A549 (cell line): ENCODE measurements at regions not wholly inside any gene's neighbourhood (a gene's known extent, or its start where the extent isn't known, plus 50 kb on each side); places are given as distances from the start of the nearest gene placed in this dataset.

Experiments used
- CEBPB ChIP-seq, 2 experiments: fragments of >200 bp in 1 of 2; sonication (Bioruptor Twin) in 1 of 2; formaldehyde crosslinking in 1 of 2; IDR thresholded peaks; 2 replicates each; pipeline ENCODE4 v1.6.1; 2012 to 2016
- MAZ ChIP-seq: fragments of 150-350 bp; IDR thresholded peaks from 2 replicates; pipeline ENCODE4 v1.6.1; 2014; ENCODE audit warnings: antibody characterized with exemption, low read depth, low read length, borderline replicate concordance
- NFE2L2 ChIP-seq: fragments of 150-350 bp; conservative IDR thresholded peaks from 2 replicates; pipeline ENCODE4 v1.6.1; 2014; ENCODE audit warnings: low read length
- NPAS2 ChIP-seq: fragments of 250-450 bp; sonication (Bioruptor Pico); IDR thresholded peaks from 2 replicates; pipeline ENCODE4 v1.8.0; 2022; ENCODE audit warnings: mild to moderate bottlenecking, moderate library complexity, borderline replicate concordance
- POLR2A ChIP-seq: IDR thresholded peaks from 2 replicates; pipeline ENCODE4 v1.6.1; 2012; ENCODE audit warnings: mild to moderate bottlenecking, low read length
- ZC3H11A ChIP-seq: fragments of 450-650 bp; IDR thresholded peaks from 2 replicates; pipeline ENCODE4 v1.6.1; 2014; ENCODE audit warnings: antibody characterized with exemption, mild to moderate bottlenecking
- TF ChIP-seq, protein P1 (sequence below): fragments of >200 bp; sonication (Bioruptor Twin); formaldehyde crosslinking; IDR thresholded peaks from 3 replicates; pipeline ENCODE4 v1.5.1; 2016
- TF ChIP-seq, protein P2 (sequence below): fragments of 250-450 bp; sonication (Bioruptor Pico); IDR thresholded peaks from 2 replicates; pipeline ENCODE4 v1.5.0; 2021; ENCODE audit warnings: mild to moderate bottlenecking, moderate library complexity, borderline replicate concordance
- TF ChIP-seq, protein P3 (sequence below): IDR thresholded peaks from 2 replicates; pipeline ENCODE4 v1.6.1; 2012
- TF ChIP-seq, protein P4 (sequence below): fragments of 450-650 bp; IDR thresholded peaks from 2 replicates; pipeline ENCODE4 v1.6.1; 2014; ENCODE audit warnings: antibody characterized with exemption

DNA sequence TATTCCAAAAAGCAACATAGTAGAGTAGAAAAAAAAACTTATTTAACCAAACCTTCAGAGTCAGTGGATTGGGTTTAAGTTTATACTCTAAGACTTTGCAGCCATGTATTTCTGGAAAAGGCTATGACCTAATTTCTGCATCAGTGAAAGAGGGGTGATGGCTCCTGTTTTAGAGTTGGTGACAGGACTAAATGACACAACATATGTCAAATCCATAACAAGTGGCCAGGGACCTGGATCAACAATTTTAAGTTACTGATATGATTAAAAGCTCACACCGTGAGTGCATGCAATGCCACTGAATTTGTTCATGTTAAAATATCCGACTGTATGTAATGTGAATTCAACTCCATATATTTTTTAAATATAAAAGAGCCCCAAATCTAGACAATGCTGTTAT is 390.6 kb downstream of the TNS3 start:
- TF ChIP-seq, protein P1, sequence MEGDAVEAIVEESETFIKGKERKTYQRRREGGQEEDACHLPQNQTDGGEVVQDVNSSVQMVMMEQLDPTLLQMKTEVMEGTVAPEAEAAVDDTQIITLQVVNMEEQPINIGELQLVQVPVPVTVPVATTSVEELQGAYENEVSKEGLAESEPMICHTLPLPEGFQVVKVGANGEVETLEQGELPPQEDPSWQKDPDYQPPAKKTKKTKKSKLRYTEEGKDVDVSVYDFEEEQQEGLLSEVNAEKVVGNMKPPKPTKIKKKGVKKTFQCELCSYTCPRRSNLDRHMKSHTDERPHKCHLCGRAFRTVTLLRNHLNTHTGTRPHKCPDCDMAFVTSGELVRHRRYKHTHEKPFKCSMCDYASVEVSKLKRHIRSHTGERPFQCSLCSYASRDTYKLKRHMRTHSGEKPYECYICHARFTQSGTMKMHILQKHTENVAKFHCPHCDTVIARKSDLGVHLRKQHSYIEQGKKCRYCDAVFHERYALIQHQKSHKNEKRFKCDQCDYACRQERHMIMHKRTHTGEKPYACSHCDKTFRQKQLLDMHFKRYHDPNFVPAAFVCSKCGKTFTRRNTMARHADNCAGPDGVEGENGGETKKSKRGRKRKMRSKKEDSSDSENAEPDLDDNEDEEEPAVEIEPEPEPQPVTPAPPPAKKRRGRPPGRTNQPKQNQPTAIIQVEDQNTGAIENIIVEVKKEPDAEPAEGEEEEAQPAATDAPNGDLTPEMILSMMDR, result no peak
- TF ChIP-seq, protein P2, sequence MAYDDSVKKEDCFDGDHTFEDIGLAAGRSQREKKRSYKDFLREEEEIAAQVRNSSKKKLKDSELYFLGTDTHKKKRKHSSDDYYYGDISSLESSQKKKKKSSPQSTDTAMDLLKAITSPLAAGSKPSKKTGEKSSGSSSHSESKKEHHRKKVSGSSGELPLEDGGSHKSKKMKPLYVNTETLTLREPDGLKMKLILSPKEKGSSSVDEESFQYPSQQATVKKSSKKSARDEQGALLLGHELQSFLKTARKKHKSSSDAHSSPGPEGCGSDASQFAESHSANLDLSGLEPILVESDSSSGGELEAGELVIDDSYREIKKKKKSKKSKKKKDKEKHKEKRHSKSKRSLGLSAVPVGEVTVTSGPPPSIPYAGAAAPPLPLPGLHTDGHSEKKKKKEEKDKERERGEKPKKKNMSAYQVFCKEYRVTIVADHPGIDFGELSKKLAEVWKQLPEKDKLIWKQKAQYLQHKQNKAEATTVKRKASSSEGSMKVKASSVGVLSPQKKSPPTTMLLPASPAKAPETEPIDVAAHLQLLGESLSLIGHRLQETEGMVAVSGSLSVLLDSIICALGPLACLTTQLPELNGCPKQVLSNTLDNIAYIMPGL (CRISPR knock-in tag), result no peak
- TF ChIP-seq ZC3H11A, result no peak
- no peak for TF ChIP-seq POLR2A
- TF ChIP-seq, protein P3, sequence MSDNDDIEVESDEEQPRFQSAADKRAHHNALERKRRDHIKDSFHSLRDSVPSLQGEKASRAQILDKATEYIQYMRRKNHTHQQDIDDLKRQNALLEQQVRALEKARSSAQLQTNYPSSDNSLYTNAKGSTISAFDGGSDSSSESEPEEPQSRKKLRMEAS, result no peak
- TF ChIP-seq NFE2L2, result no peak
- TF ChIP-seq NPAS2 (CRISPR knock-in tag), result no peak
- TF ChIP-seq CEBPB (IDR thresholded peaks at IDR 0.05), result no peak
- no peak for TF ChIP-seq MAZ
- TF ChIP-seq, protein P4, sequence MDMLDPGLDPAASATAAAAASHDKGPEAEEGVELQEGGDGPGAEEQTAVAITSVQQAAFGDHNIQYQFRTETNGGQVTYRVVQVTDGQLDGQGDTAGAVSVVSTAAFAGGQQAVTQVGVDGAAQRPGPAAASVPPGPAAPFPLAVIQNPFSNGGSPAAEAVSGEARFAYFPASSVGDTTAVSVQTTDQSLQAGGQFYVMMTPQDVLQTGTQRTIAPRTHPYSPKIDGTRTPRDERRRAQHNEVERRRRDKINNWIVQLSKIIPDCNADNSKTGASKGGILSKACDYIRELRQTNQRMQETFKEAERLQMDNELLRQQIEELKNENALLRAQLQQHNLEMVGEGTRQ, result no peak
